ENCODE measurements at regions not wholly inside any gene's neighbourhood (a gene's known extent, or its start where the extent isn't known, plus 50 kb on each side); places are given as distances from the start of the nearest gene placed in this dataset.

GRCh38 chr3:174457758-174458157 is 401.4 kb upstream of the NAALADL2 start:
- no peak for TF ChIP-seq CTCF (IDR thresholded peaks at IDR 0.05; ENCODE audit: insufficient read depth, low read length, poor library complexity, severe bottlenecking)
- no peak for TF ChIP-seq EZH2phosphoT487 (conservative IDR thresholded peaks at IDR 0.05; ENCODE audit: low read length)
